Lower leg skin (tissue), 4 donors: ENCODE measurements at regions not wholly inside any gene's neighbourhood (a gene's known extent, or its start where the extent isn't known, plus 50 kb on each side); places are given as distances from the start of the nearest gene placed in this dataset.
"Not testable (repeated sequence)": the region's sequence is repeated elsewhere in the genome, so short reads cannot be mapped to it uniquely, and the experiment has no call there.

Experiments used
- DNase-seq, 2 donors: peaks; one replicate each; pipeline ENCODE4 v3.0.0-alpha.2; 2019; ENCODE audit warnings: low spot score in 2 of 2
- H3K4me3 ChIP-seq: fragments of 200-600 bp; sonication (generic); 2 replicates; pipeline ENCODE4 v1.5.1; 2017; ENCODE audit warnings: mild to moderate bottlenecking, low read depth; ENCODE audit not compliant: poor library complexity, severe bottlenecking
- CTCF ChIP-seq, 3 donors: fragments of 450-650 bp; IDR thresholded peaks; one replicate each; pipeline ENCODE4 v1.5.1; 2016; ENCODE audit warnings: antibody characterized with exemption in 3 of 3, mild to moderate bottlenecking in 3 of 3, moderate library complexity in 2 of 3
- POLR2A ChIP-seq, 2 donors: fragments of 450-650 bp; IDR thresholded peaks; one replicate each; pipeline ENCODE4 v1.6.1; 2016 to 2017; ENCODE audit warnings: antibody characterized with exemption in 2 of 2, mild to moderate bottlenecking in 1 of 2, moderate library complexity in 1 of 2
- WGBS, 2 donors: methylation state at CpG; one replicate each; pipeline ENCODE4 v1.1.5; 2018; 5-methylcytosine and 5-hydroxymethylcytosine counted together
- intact Hi-C: fragments of 100-400 bp; cut with DNase I; formaldehyde crosslinking; loops from one replicate; pipeline ENCODE4 v1.15.0; 2023; ENCODE audit warnings: low total_unique reads

- intact Hi-C loops: no loop called here
- TF ChIP-seq CTCF (IDR thresholded peaks at IDR 0.05): no peak
- TF ChIP-seq POLR2A (IDR thresholded peaks at IDR 0.05): no peak
- no peak for DNase-seq
- H3K4me3 ChIP-seq: no peak overlapping the region
- WGBS, 2 donors: 56 to 62% methylated on average over 4 of the region's 4 CpGs
Measured at GRCh38 chr11:41534391-41534790, 74.9 kb upstream of the LRRC4C start.

GRCh38 chr11:41534861-41535260 lies 75.4 kb upstream of the LRRC4C start:
- intact Hi-C loops: no loop called here
- WGBS, 2 donors: 38 to 55% methylated on average over 2 of the region's 2 CpGs
- no peak for TF ChIP-seq CTCF (IDR thresholded peaks at IDR 0.05)
- TF ChIP-seq POLR2A (IDR thresholded peaks at IDR 0.05): no peak
- H3K4me3 ChIP-seq: no peak overlapping the region
- no peak for DNase-seq

- DNase-seq: no peak
- no peak overlapping the region for H3K4me3 ChIP-seq
- intact Hi-C loops: no loop called here
- 53 to 55% methylated on average over 10 of the region's 10 CpGs for WGBS, 2 donors
- TF ChIP-seq CTCF (IDR thresholded peaks at IDR 0.05) (no peak), POLR2A (IDR thresholded peaks at IDR 0.05) (no peak)
Measured at GRCh38 chr11:41536021-41536568, 76.6 kb upstream of the LRRC4C start.

GRCh38 chr11:41544902-41545301 lies 85.5 kb upstream of the LRRC4C start:
- DNase-seq, H3K4me3 ChIP-seq, intact Hi-C loops: not testable (repeated sequence)
- WGBS, 2 donors: 90 to 93% methylated on average over 3 of the region's 3 CpGs

GRCh38 chr11:41578421-41579051 lies 119.1 kb upstream of the LRRC4C start:
- H3K4me3 ChIP-seq: no peak overlapping the region
- DNase-seq: no peak
- WGBS, 2 donors: 85% methylated on average over 9 of the region's 9 CpGs
- intact Hi-C loops: no loop called here
- TF ChIP-seq CTCF (IDR thresholded peaks at IDR 0.05): no peak
- TF ChIP-seq POLR2A (IDR thresholded peaks at IDR 0.05): no peak

- WGBS, 2 donors: 58 to 64% methylated on average over 3 of the region's 3 CpGs
- intact Hi-C loops: no loop called here
- TF ChIP-seq POLR2A (IDR thresholded peaks at IDR 0.05): no peak
Measured at GRCh38 chr11:41579546-41579945, 120.1 kb upstream of the LRRC4C start.

GRCh38 chr11:41609511-41609910 lies 150.1 kb upstream of the LRRC4C start:
- TF ChIP-seq POLR2A (IDR thresholded peaks at IDR 0.05) (no peak), CTCF (IDR thresholded peaks at IDR 0.05) (no peak)

More at GRCh38 chr11:41579546-41579945, 120.1 kb upstream of the LRRC4C start:
- DNase-seq: no peak
- H3K4me3 ChIP-seq: no peak overlapping the region

More at GRCh38 chr11:41609511-41609910, 150.1 kb upstream of the LRRC4C start:
- WGBS, 2 donors: 28 to 33% methylated on average over 1 of the region's 1 CpG
- no peak for DNase-seq
- H3K4me3 ChIP-seq: no peak overlapping the region
- intact Hi-C loops: no loop called here
